HG02571 (cell line): ENCODE measurements at regions not wholly inside any gene's neighbourhood (a gene's known extent, or its start where the extent isn't known, plus 50 kb on each side); places are given as distances from the start of the nearest gene placed in this dataset.
"Not testable (repeated sequence)": the region's sequence is repeated elsewhere in the genome, so short reads cannot be mapped to it uniquely, and the experiment has no call there.

ENCODE experiments used
- ATAC-seq: cut with Tn5 transposase; IDR thresholded peaks from one replicate; pipeline ENCODE4 v1.9.1; 2021; ENCODE audit warnings: mild to moderate bottlenecking, moderate library complexity; ENCODE audit not compliant: unreplicated experiment

DNA sequence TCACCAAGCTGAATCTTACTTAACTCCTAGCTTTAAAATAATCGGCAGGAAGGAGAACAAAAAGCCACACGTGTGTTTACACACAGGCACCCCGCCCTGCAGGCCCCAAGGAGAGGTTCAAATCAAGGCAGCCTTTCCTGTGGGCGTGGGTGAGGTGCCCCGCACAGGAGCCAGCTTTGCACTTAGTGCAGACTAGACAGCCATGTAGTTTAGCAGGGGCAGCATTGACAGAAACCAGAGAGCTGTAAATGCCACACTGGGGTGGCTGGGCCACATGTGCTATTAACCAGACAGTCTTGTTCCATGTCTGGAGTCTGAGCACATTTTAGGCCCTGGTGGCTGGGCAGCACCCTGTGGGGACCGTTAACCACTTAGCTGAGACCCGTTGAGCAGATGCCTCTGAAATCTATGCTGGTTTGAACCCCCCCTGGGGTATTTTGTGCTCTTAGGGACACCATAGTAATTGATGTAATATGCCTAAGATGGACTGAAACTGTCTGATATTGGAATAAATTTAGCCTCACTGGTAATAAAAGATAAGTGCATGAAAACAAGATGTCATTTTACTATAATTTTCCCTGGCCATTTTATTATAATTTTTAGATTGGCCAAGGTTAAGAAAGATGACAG lies 106.4 kb upstream of the KCNG1 start:
- ATAC-seq: no peak

DNA sequence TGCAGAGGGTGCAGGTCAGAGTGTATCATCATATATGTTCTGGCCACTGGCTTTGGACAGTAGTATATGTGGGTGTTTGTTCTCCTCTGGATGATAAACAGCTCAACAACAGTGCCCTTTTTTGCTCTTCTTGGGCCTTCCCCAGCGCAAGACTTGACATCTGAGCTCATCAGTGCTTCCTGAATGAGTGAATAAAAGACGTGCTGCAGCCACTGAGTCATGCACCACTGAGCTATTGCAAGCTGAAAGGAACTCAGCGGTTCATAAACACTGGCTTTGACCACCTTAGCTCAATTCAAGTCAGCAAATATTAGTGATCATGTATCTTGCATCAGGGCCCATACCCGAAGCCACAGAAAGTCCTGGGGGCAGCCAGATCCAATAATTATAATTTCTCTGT lies 105.3 kb upstream of the KCNG1 start:
- no peak for ATAC-seq

DNA sequence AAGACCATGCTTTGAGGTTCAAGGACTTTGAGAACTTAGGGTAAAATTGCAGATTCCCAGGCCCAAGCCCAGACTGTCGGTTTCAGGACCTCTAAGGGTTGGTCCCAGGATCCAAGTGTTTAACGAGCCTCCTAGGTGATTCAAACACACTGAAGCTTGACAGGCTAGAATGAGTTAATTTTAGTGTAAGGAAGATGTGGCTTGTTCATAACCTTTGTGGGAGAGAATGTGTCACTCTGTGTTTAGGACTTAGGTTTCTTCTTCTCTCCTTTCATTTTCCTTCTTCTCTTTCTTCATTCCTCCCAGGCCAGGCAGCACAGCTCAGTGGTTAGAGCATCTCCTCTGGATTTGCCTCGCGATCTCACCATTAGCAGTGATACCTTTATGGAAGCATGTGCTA lies 104.8 kb upstream of the KCNG1 start:
- ATAC-seq: no peak

- no peak for ATAC-seq
These were observed 103.4 kb upstream of the KCNG1 start for GRCh38 chr20:51126337-51126736.

DNA sequence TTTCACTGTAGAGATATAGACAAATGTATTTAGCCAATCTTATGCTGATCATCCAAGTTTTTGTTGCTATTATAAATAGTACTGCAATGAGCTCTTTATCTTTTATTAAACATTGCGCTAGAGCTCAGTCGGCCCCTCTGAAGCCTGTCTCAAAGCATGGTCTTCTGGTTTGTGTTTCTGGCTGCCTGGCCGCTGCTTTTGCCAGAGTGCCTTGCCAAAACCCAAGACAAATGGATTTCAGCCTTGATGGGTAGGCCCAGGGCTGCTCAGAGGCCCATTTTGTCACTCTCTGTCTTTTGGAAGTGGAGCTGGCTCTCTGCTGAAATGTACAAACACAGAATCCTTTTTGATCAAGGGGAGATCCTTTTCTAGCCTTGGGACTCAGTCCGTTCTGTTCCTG lies 102.9 kb upstream of the KCNG1 start:
- no peak for ATAC-seq

GRCh38 chr20:51125105-51125504 lies 102.2 kb upstream of the KCNG1 start:
- no peak for ATAC-seq

- not testable (repeated sequence) for ATAC-seq
These were observed 101.0 kb upstream of the KCNG1 start for GRCh38 chr20:51123887-51124286.

GRCh38 chr20:51122931-51123658 lies 100.2 kb upstream of the KCNG1 start:
- no peak for ATAC-seq

- no peak for ATAC-seq
These were observed 99.0 kb upstream of the KCNG1 start for GRCh38 chr20:51121901-51122412.

DNA sequence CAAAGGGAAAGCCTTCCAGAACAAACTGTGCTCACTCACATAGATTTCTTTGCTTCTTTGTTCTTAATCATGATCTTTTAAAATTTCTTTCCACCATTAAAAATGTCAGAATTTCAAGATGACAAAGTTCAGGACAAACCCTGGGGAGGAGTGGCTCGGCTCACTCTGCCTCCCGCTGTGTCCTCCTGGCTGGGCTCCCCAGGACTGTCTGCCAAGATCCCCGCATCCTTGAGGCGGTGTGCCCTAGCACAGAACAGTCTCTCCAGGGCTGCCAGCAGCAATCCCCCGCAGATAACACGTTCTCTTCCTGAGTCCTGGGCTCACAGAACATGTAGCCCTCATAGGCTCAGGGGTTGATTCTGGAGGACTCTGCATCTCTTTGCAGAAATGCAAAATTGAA lies 98.4 kb upstream of the KCNG1 start:
- no peak for ATAC-seq

DNA sequence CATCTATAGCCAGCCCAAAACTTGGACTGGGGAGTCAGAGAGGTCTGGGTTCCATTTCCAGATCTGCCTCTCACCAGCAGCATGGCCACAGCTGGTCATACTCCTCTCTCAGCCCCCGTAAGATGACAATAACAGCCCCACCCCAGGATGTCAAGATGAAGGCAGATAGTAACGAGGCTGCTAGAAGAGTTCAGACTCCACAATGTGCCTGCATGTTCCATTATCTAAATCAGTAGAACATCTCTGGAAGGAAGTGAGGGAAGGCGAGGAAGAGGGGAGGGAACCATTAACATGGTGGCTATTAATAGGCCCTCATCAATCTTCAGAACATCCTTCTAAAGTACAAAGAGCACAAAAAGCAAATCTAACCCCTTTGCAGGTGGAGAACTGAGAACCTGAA lies 98.0 kb upstream of the KCNG1 start:
- ATAC-seq: no peak

DNA sequence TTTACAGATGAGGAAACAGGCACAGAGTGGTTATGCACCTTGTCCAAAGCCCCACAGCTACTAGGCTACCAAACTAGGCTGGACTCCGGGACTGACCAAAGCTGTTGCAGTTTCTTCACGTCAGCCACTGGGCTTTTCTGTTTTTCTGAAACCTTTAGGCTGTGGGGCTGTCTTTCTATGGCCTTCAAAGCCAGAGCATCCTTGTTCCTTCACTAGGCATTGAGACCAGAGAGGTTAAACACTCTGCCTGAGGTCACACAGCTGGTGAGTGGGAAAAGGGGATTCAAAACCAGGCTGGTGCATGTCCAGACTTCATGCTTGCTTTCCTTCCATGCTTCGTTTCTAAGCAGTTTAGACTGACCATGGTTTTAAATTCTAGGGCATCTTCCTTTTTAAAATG lies 97.5 kb upstream of the KCNG1 start:
- no peak for ATAC-seq

- ATAC-seq: no peak
These were observed 97.0 kb upstream of the KCNG1 start for GRCh38 chr20:51119914-51120313.

- no peak for ATAC-seq
These were observed 96.1 kb upstream of the KCNG1 start for GRCh38 chr20:51118985-51119527.

- ATAC-seq: no peak
These were observed 95.3 kb upstream of the KCNG1 start for GRCh38 chr20:51118216-51118615.

DNA sequence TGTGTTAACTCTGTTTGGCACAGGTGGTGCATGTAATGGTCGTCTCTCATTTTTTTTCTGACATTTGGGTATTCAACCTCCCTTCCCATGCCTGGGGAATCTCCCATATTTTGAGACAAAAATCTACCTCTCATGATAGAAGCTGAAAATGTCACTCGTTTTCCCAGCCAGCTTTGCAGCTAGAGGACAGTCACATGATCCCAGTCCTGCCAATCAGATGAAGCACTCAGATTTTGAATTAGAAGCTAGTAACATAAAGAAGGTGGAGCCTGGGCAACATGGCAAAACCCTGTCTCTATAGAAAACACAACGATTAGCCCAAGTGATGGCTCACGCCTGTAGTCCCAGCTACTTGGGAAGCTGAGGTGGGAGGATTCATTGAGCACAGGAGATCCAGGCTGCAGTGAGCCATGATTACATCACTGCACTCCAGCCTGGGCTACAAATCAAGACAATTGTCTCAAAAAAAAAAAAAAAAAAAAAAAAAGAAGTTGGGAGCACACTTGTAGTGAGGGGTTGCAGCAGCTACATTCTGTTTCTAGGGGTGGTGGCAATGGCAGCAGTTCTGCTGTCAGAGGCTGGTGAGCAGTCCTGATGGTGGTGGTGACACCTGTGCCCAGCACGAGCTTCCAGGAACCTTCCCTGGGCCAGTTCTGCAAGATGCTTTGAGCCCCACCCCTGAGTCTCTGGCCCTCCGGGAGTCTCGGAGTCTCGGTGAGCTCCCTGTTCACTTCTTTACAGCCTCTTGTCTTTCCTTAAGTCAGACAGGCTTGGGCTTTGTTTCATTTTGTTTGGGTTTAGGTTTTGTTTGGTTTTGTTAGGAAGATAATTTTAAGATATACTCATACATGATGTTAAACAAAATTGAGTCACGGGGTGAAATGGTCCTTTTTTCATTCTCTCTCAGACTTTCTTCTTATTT lies 94.1 kb upstream of the KCNG1 start:
- no peak for ATAC-seq

DNA sequence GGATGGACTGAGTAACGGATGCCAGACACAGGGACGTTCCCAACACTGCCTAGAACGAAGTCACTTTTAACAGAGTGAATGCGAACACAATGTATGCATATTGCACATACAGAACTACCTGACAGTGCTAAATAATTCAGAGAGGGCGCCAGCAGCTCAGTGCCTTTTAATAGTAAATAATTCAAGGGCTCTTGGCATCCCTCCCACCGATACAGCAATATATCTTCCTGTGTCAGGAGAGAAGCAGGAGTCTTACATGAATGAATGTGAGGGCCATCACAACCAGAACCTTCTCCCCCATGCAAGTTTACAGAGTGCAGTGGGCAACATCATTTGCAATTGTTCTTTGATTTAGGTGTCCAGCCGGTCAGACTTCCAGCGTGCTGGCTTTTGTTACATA lies 88.4 kb upstream of the KCNG1 start:
- no peak for ATAC-seq

GRCh38 chr20:51108638-51109363 lies 85.9 kb upstream of the KCNG1 start:
- ATAC-seq: no peak

- no peak for ATAC-seq
These were observed 83.1 kb upstream of the KCNG1 start for GRCh38 chr20:51106011-51106410.
